SU-DHL-6 (cell line): ENCODE measurements at regions not wholly inside any gene's neighbourhood (a gene's known extent, or its start where the extent isn't known, plus 50 kb on each side); places are given as distances from the start of the nearest gene placed in this dataset.

Source experiments
- CTCF ChIP-seq: fragments of 200-600 bp; sonication (generic); IDR thresholded peaks from one replicate; pipeline ENCODE4 v1.5.1; 2017; ENCODE audit warnings: antibody characterized with exemption, mild to moderate bottlenecking, low read length, moderate library complexity; ENCODE audit not compliant: insufficient read depth, poor library complexity, severe bottlenecking
- EZH2phosphoT487 ChIP-seq: fragments of 200-600 bp; sonication (generic), shearing (Covaris generic); conservative IDR thresholded peaks from 2 replicates; pipeline ENCODE4 v1.6.1; 2018; ENCODE audit warnings: mild to moderate bottlenecking, antibody characterized with exemption, low read length, moderate library complexity, mixed read lengths

DNA sequence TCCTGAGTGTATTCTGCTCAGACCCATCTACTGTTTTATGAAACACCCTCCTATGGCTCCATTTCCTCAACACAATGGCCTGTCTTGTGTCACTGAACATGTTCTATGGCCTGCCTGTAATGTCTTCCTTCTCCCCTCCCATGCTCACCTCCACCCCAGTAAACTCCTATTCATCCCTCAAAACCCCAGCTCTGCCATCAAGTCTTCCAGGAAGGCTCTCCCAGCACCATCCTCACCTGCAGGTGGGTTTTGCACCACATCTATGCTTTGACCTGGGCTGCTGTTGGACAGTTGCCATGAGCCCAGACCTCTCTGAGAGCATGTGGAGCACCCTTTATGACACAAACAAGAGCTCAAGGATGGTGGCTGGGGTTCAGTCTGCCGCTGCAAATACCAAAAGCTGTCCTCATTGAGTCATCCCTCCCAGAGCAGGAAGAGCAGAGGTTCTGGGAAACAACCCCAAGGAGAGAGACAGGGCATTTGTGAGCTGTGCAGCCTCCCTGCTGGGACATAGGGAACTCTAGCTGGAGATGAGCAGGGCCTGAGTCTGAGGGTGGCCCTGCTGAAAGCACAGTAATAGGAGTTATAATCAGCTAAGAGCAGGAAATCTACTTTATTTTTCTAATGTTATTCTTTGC is 93.8 kb upstream of the CD93 start:
- TF ChIP-seq CTCF (no peak), EZH2phosphoT487 (no peak)
